ENCODE measurements at regions not wholly inside any gene's neighbourhood (a gene's known extent, or its start where the extent isn't known, plus 50 kb on each side); places are given as distances from the start of the nearest gene placed in this dataset.

- dilution Hi-C loops (cut with MboI; ENCODE audit: extremely low pct_ligation_motif_present, low sequenced_read_pairs): no loop called here
- Histone ChIP-seq H3K9ac (ENCODE audit: control insufficient read depth, extremely low read depth, insufficient read depth, low read length) (no peak overlapping the region), H3K79me2 (ENCODE audit: control insufficient read depth, insufficient read depth, low read length) (no peaks in the 10 kb centered on the region), H3K36me3 (ENCODE audit: control insufficient read depth in 2 of 2, extremely low read depth in 1 of 2, insufficient read depth in 2 of 2, low read length in 2 of 2) (no peaks in the 10 kb centered on the region), H3K4me2 (ENCODE audit: control insufficient read depth, extremely low read depth, insufficient read depth, low read depth, low read length) (no peak overlapping the region), H4K20me1 (ENCODE audit: control insufficient read depth, extremely low read depth, insufficient read depth, low read length) (no peaks in the 10 kb centered on the region), H2AFZ (ENCODE audit: control insufficient read depth, low read length) (no peak overlapping the region), H3K9me1 (ENCODE audit: control insufficient read depth, extremely low read depth, insufficient read depth, low read length) (no peaks in the 10 kb centered on the region), H3K27ac (ENCODE audit: control insufficient read depth, insufficient read depth, low read length) (no peak overlapping the region), H3K4me3 (ENCODE audit: control insufficient read depth in 2 of 3, extremely low read depth in 1 of 3, insufficient read depth in 2 of 3, low read depth in 1 of 3, low read length in 3 of 3) (no peak overlapping the region), H3K27me3 (ENCODE audit: control insufficient read depth, extremely low read depth, insufficient read depth, low read length) (peaks cover 4% of the 10 kb centered on the region), H3K4me1 (ENCODE audit: control insufficient read depth, extremely low read depth, insufficient read depth, low read length) (peaks cover 11% of the 10 kb centered on the region), H3K9me3 (ENCODE audit: control insufficient read depth, low read depth, low read length) (no peaks in the 10 kb centered on the region)
- FAIRE-seq: no peak
- no peak for DNase-seq (ENCODE audit: low read depth, low spot score)
- no peak for TF ChIP-seq CTCF (optimal IDR thresholded peaks at IDR 0.05 in 1 of 3, IDR thresholded peaks at IDR 0.05 in 1 of 3, conservative IDR thresholded peaks at IDR 0.05 in 1 of 3; ENCODE audit: extremely low read depth in 1 of 3, insufficient read depth in 2 of 3, low read length in 3 of 3)
These were observed 52.3 kb upstream of the BCL11B start for GRCh38 chr14:99324291-99324690.

- Histone ChIP-seq H3K9ac (ENCODE audit: control insufficient read depth, extremely low read depth, insufficient read depth, low read length) (no peak overlapping the region), H3K4me2 (ENCODE audit: control insufficient read depth, extremely low read depth, insufficient read depth, low read depth, low read length) (no peak overlapping the region), H3K27me3 (ENCODE audit: control insufficient read depth, extremely low read depth, insufficient read depth, low read length) (peaks cover 4% of the 10 kb centered on the region), H3K79me2 (ENCODE audit: control insufficient read depth, insufficient read depth, low read length) (no peaks in the 10 kb centered on the region), H2AFZ (ENCODE audit: control insufficient read depth, low read length) (no peak overlapping the region), H3K27ac (ENCODE audit: control insufficient read depth, insufficient read depth, low read length) (no peak overlapping the region), H3K4me1 (ENCODE audit: control insufficient read depth, extremely low read depth, insufficient read depth, low read length) (peaks cover 11% of the 10 kb centered on the region), H3K36me3 (ENCODE audit: control insufficient read depth in 2 of 2, extremely low read depth in 1 of 2, insufficient read depth in 2 of 2, low read length in 2 of 2) (no peaks in the 10 kb centered on the region), H3K9me3 (ENCODE audit: control insufficient read depth, low read depth, low read length) (no peaks in the 10 kb centered on the region), H3K4me3 (ENCODE audit: control insufficient read depth in 2 of 3, extremely low read depth in 1 of 3, insufficient read depth in 2 of 3, low read depth in 1 of 3, low read length in 3 of 3) (no peak overlapping the region), H4K20me1 (ENCODE audit: control insufficient read depth, extremely low read depth, insufficient read depth, low read length) (no peaks in the 10 kb centered on the region), H3K9me1 (ENCODE audit: control insufficient read depth, extremely low read depth, insufficient read depth, low read length) (no peaks in the 10 kb centered on the region)
- no peak for FAIRE-seq
- dilution Hi-C loops (cut with MboI; ENCODE audit: extremely low pct_ligation_motif_present, low sequenced_read_pairs): no loop called here
- no peak for TF ChIP-seq EZH2 (IDR thresholded peaks at IDR 0.05; ENCODE audit: low read length)
- TF ChIP-seq CTCF (optimal IDR thresholded peaks at IDR 0.05 in 1 of 3, IDR thresholded peaks at IDR 0.05 in 1 of 3, conservative IDR thresholded peaks at IDR 0.05 in 1 of 3; ENCODE audit: extremely low read depth in 1 of 3, insufficient read depth in 2 of 3, low read length in 3 of 3): no peak
- no peak for DNase-seq (ENCODE audit: low read depth, low spot score)
These were observed 51.7 kb upstream of the BCL11B start for GRCh38 chr14:99323603-99324185.

Measured in keratinocyte (primary cell).